GM12878 (cell line): ENCODE measurements at regions not wholly inside any gene's neighbourhood (a gene's known extent, or its start where the extent isn't known, plus 50 kb on each side); places are given as distances from the start of the nearest gene placed in this dataset.

Experiments used
- ATAC-seq: fragments of 200-7000 bp; cut with Tn5 transposase; 3 replicates; pipeline ENCODE4 v1.9.1; 2020; ENCODE audit warnings: mild to moderate bottlenecking, moderate library complexity
- BruUV-seq: library from RNA; stranded (reverse); fragments of 400-500 nt; replicated peaks from 2 replicates; lab custom pipeline; 2021; lab: Mats Ljungman, UMichigan
- CTCF ChIA-PET: fragments of 300-600 bp; sonication (Branson Sonifier 250); formaldehyde crosslinking; extraction: SDS; loops from one replicate; lab custom pipeline; 2021; ENCODE audit warnings: inconsistent platforms; lab: Yijun Ruan, JAX
- POLR2A ChIA-PET: fragments of 350-600 bp; formaldehyde crosslinking; extraction: SDS; loops from one replicate; lab custom pipeline; 2021; ENCODE audit warnings: inconsistent platforms; lab: Charles Lee
- RAD21 ChIA-PET: fragments of 300-600 bp; sonication (Branson Sonifier 250); formaldehyde crosslinking; loops from one replicate; lab custom pipeline; 2023; ENCODE audit warnings: antibody characterized with exemption; ENCODE audit not compliant: unreplicated experiment; lab: Charles Lee
- SMC1A ChIA-PET: fragments of 300-600 bp; sonication (Branson Sonifier 250); formaldehyde crosslinking; loops from one replicate; lab custom pipeline; 2023; ENCODE audit not compliant: unreplicated experiment, uncharacterized antibody; lab: Charles Lee
- DNase-seq: peaks from one replicate; pipeline ENCODE4 v3.0.0-alpha.2; 2011; ENCODE audit warnings: low read depth, low spot score
- FAIRE-seq: peaks from 3 replicates; lab custom pipeline; 2011; peaks lifted over from hg19 to GRCh38; lab: Jason Lieb, UNC
- H2AFZ ChIP-seq: 2 replicates; pipeline ENCODE4 v1.6.0; 2011; ENCODE audit warnings: low read depth, low read length, control low read depth; ENCODE audit not compliant: control insufficient read depth
- H3K27ac ChIP-seq: 2 replicates; pipeline ENCODE4 v1.5.1; 2011; ENCODE audit warnings: control low read depth; ENCODE audit not compliant: control insufficient read depth, insufficient read depth
- H3K27me3 ChIP-seq, 2 experiments: replicated peaks in 1 of 2; 2 replicates each; pipeline versions ENCODE4 v1.6.0 to v1.6.1; 2011; ENCODE audit warnings: low read length in 1 of 2; ENCODE audit not compliant: control insufficient read depth in 2 of 2, insufficient read depth in 2 of 2
- H3K36me3 ChIP-seq, 2 experiments: 2 replicates each; pipeline ENCODE4 v1.5.1; 2011; ENCODE audit warnings: low read length in 1 of 2; ENCODE audit not compliant: control insufficient read depth in 2 of 2, insufficient read depth in 2 of 2
- H3K4me1 ChIP-seq: 2 replicates; pipeline ENCODE4 v1.6.1; 2011; ENCODE audit warnings: mild to moderate bottlenecking, low read length, moderate library complexity, mixed read lengths; ENCODE audit not compliant: control insufficient read depth, insufficient read depth
- H3K4me2 ChIP-seq: 2 replicates; pipeline ENCODE4 v1.6.0; 2011; ENCODE audit warnings: control low read depth; ENCODE audit not compliant: control insufficient read depth, insufficient read depth
- H3K4me3 ChIP-seq: fragments of 200-600 bp; sonication (generic); 2 replicates; pipeline ENCODE4 v1.5.1; 2016
- H3K79me2 ChIP-seq: 2 replicates; pipeline ENCODE4 v1.6.0; 2011; ENCODE audit warnings: low read length; ENCODE audit not compliant: control insufficient read depth, insufficient read depth
- H3K9ac ChIP-seq: 2 replicates; pipeline ENCODE4 v1.8.0; 2011; ENCODE audit warnings: low read length, control low read depth, mixed read lengths; ENCODE audit not compliant: control insufficient read depth, insufficient read depth
- H3K9me3 ChIP-seq: replicated peaks from 3 replicates; pipeline ENCODE4 v1.5.1; 2011; ENCODE audit warnings: mild to moderate bottlenecking, low read length; ENCODE audit not compliant: control insufficient read depth, insufficient read depth
- H4K20me1 ChIP-seq: 2 replicates; pipeline ENCODE4 v1.6.0; 2011; ENCODE audit not compliant: control insufficient read depth, insufficient read depth
- ASH2L ChIP-seq: fragments of 300-600, 200-600 bp; sonication (generic); IDR thresholded peaks from 2 replicates; pipeline ENCODE4 v1.6.1; 2017; ENCODE audit warnings: low read depth, mild to moderate bottlenecking, borderline replicate concordance
- BMI1 ChIP-seq: fragments of 450-650 bp; IDR thresholded peaks from 2 replicates; pipeline ENCODE4 v1.6.1; 2016; ENCODE audit warnings: mild to moderate bottlenecking, moderate library complexity, borderline replicate concordance
- KAT2A ChIP-seq: conservative IDR thresholded peaks from 2 replicates; pipeline ENCODE4 v1.6.1; 2011; ENCODE audit warnings: low read depth, low read length; ENCODE audit not compliant: control insufficient read depth
- POLR2AphosphoS2 ChIP-seq: IDR thresholded peaks from 2 replicates; pipeline ENCODE4 v1.6.1; 2011; ENCODE audit warnings: low read depth, mild to moderate bottlenecking, low read length, improper control_type of control experiment, moderate library complexity
- SMARCA5 ChIP-seq: fragments of 450-650 bp; IDR thresholded peaks from 2 replicates; pipeline ENCODE4 v1.6.1; 2017; ENCODE audit warnings: mild to moderate bottlenecking
- SUPT20H ChIP-seq: IDR thresholded peaks from 2 replicates; pipeline ENCODE4 v1.6.1; 2011; ENCODE audit warnings: low read depth, mild to moderate bottlenecking, low read length, moderate library complexity, borderline replicate concordance; ENCODE audit not compliant: control insufficient read depth
- ZNF217 ChIP-seq: fragments of 450-650 bp; IDR thresholded peaks from 2 replicates; pipeline ENCODE4 v1.6.1; 2017; ENCODE audit warnings: antibody characterized with exemption, mild to moderate bottlenecking
- ZNF274 ChIP-seq: IDR thresholded peaks from one replicate; pipeline ENCODE4 v1.8.0; 2011; ENCODE audit not compliant: insufficient read length, insufficient read depth
- WGBS: methylation state at CpG from one replicate; pipeline ENCODE4 v1.1.6; 2016; ENCODE audit warnings: low lambda C conversion rate; ENCODE audit not compliant: insufficient replicate concordance, insufficient coverage; ENCODE audit errors: missing lambda C conversion rate; 5-methylcytosine and 5-hydroxymethylcytosine counted together
- in situ Hi-C: fragments of 300-500 bp; cut with MboI; formaldehyde crosslinking; loops from 9 replicates; pipeline ENCODE4 v1.14.3; 2018; ENCODE audit warnings: mixed read lengths
- intact Hi-C: fragments of 100-400 bp; cut with micrococcal nuclease; formaldehyde crosslinking; loops from one replicate; pipeline ENCODE4 v1.14.2; 2022; ENCODE audit not compliant: unreplicated experiment
- TF ChIP-seq, protein P1 (sequence below): fragments of 450-650 bp; IDR thresholded peaks from 2 replicates; pipeline ENCODE4 v1.6.1; 2017; ENCODE audit warnings: mild to moderate bottlenecking
- TF ChIP-seq, protein P2 (sequence below): fragments of 450-650 bp; IDR thresholded peaks from 2 replicates; pipeline ENCODE4 v1.6.1; 2017; ENCODE audit warnings: mild to moderate bottlenecking, low read depth, inconsistent platforms; ENCODE audit not compliant: poor library complexity, severe bottlenecking
- TF ChIP-seq, protein P3 (sequence below): fragments of 150-350 bp; IDR thresholded peaks from 2 replicates; pipeline ENCODE4 v1.6.1; 2014; ENCODE audit warnings: mild to moderate bottlenecking, low read depth, low read length
- TF ChIP-seq, protein P4 (sequence below): fragments of 450-650 bp; IDR thresholded peaks from 2 replicates; pipeline ENCODE4 v1.6.1; 2017; ENCODE audit warnings: borderline replicate concordance

DNA sequence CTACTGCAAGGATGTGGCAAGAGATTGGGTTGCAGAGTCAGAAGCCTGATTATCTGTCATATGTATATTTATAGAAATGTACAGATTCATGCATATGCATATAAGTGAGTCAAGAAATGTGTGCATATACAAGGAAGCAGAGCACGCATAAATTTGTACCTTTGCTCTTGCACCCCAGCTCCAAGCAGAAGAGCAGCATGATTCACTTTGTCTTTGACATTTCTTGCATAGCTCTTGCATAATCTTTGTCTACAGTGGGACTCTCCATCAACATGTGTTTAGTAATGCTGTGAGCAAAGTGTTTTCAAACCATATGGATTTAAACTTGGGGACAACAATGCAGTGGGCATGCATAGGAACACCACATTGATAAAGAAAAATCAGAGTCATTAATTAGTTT is 330.7 kb upstream of the DCN start:
- DNase-seq: no peak
- Histone ChIP-seq H3K27ac (no peak overlapping the region), H3K27me3 (no peaks in the 10 kb centered on the region), H3K79me2 (no peaks in the 10 kb centered on the region), H3K4me1 (no peaks in the 10 kb centered on the region), H3K4me2 (no peak overlapping the region), H4K20me1 (no peaks in the 10 kb centered on the region), H3K4me3 (no peak overlapping the region), H3K36me3 (no peaks in the 10 kb centered on the region), H2AFZ (no peak overlapping the region), H3K9me3 (no peaks in the 10 kb centered on the region), H3K9ac (no peak overlapping the region)
- no peak for FAIRE-seq
- in situ Hi-C loops (no loop called here), intact Hi-C loops (no loop called here)
- RAD21 ChIA-PET: no interaction called here
- TF ChIP-seq, protein P1, sequence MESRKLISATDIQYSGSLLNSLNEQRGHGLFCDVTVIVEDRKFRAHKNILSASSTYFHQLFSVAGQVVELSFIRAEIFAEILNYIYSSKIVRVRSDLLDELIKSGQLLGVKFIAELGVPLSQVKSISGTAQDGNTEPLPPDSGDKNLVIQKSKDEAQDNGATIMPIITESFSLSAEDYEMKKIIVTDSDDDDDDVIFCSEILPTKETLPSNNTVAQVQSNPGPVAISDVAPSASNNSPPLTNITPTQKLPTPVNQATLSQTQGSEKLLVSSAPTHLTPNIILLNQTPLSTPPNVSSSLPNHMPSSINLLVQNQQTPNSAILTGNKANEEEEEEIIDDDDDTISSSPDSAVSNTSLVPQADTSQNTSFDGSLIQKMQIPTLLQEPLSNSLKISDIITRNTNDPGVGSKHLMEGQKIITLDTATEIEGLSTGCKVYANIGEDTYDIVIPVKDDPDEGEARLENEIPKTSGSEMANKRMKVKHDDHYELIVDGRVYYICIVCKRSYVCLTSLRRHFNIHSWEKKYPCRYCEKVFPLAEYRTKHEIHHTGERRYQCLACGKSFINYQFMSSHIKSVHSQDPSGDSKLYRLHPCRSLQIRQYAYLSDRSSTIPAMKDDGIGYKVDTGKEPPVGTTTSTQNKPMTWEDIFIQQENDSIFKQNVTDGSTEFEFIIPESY: no peak
- TF ChIP-seq, protein P2, sequence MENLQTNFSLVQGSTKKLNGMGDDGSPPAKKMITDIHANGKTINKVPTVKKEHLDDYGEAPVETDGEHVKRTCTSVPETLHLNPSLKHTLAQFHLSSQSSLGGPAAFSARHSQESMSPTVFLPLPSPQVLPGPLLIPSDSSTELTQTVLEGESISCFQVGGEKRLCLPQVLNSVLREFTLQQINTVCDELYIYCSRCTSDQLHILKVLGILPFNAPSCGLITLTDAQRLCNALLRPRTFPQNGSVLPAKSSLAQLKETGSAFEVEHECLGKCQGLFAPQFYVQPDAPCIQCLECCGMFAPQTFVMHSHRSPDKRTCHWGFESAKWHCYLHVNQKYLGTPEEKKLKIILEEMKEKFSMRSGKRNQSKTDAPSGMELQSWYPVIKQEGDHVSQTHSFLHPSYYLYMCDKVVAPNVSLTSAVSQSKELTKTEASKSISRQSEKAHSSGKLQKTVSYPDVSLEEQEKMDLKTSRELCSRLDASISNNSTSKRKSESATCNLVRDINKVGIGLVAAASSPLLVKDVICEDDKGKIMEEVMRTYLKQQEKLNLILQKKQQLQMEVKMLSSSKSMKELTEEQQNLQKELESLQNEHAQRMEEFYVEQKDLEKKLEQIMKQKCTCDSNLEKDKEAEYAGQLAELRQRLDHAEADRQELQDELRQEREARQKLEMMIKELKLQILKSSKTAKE: no peak
- TF ChIP-seq ASH2L (no peak), BMI1 (no peak), SUPT20H (no peak), POLR2AphosphoS2 (no peak), SMARCA5 (no peak), KAT2A (no peak), ZNF274 (no peak), ZNF217 (no peak)
- TF ChIP-seq, protein P3, sequence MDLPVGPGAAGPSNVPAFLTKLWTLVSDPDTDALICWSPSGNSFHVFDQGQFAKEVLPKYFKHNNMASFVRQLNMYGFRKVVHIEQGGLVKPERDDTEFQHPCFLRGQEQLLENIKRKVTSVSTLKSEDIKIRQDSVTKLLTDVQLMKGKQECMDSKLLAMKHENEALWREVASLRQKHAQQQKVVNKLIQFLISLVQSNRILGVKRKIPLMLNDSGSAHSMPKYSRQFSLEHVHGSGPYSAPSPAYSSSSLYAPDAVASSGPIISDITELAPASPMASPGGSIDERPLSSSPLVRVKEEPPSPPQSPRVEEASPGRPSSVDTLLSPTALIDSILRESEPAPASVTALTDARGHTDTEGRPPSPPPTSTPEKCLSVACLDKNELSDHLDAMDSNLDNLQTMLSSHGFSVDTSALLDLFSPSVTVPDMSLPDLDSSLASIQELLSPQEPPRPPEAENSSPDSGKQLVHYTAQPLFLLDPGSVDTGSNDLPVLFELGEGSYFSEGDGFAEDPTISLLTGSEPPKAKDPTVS: no peak
- TF ChIP-seq, protein P4, sequence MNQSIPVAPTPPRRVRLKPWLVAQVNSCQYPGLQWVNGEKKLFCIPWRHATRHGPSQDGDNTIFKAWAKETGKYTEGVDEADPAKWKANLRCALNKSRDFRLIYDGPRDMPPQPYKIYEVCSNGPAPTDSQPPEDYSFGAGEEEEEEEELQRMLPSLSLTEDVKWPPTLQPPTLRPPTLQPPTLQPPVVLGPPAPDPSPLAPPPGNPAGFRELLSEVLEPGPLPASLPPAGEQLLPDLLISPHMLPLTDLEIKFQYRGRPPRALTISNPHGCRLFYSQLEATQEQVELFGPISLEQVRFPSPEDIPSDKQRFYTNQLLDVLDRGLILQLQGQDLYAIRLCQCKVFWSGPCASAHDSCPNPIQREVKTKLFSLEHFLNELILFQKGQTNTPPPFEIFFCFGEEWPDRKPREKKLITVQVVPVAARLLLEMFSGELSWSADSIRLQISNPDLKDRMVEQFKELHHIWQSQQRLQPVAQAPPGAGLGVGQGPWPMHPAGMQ: no peak
- 26% methylated on average over 1 of the region's 1 CpG for WGBS
- BruUV-seq: no TSS peak
- CTCF ChIA-PET: no interaction called here
- SMC1A ChIA-PET: no interaction called here
- POLR2A ChIA-PET: no interaction called here
- no peak for ATAC-seq
